NOMO-1 (cell line): ENCODE measurements at regions not wholly inside any gene's neighbourhood (a gene's known extent, or its start where the extent isn't known, plus 50 kb on each side); places are given as distances from the start of the nearest gene placed in this dataset.
A peak's percentile ranks its signal among the peaks of the same experiment; 100 is the strongest.

ENCODE experiments used
- DNase-seq, 2 experiments: peaks; one replicate each; lab custom pipeline; 2025; ENCODE audit not compliant: unreplicated experiment in 2 of 2; lab: John Stamatoyannopoulos, UW

DNA sequence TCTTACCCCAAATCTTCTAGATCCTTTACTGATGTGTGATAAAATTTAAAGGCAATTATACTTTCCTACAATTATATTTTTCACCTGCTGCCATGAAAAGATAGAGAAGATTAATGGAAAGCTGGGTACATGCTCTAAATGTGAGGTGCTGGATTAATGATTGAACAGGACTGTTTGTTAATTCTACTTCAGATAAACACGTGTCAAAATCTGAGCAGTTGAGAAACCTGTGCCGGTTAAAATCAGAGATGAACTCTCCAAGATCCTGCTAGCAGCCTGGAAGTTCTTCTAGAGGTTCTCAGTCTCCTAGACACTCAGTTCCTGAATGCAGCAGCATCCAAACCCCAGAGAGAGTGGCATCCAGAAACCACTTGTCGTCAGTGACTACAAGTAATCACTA, 69.2 kb downstream of the INHBA start:
- no peak for DNase-seq

DNA sequence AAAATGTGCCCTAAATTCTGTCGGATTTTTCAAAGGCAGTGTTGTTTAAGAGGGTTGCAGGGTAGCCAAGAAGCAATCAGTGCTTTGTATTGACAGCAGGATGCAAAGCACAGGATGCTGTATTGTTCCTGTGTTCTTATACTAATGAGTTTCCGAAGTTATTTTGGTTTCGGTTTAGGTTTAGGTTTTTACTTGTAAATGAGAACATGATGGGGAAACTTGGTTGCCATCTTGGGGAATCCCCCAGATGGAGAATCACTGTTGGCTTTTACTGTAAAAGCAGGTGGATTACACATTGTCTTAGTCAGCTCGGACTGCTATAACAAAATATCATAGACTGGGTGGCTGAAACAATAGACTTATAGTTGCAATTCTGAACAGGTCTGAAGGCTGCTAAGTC, 72.1 kb downstream of the INHBA start:
- DNase-seq = no peak

- DNase-seq = no peak
Measured at GRCh38 chr7:41629711-41630111, 73.2 kb downstream of the INHBA start.

DNA sequence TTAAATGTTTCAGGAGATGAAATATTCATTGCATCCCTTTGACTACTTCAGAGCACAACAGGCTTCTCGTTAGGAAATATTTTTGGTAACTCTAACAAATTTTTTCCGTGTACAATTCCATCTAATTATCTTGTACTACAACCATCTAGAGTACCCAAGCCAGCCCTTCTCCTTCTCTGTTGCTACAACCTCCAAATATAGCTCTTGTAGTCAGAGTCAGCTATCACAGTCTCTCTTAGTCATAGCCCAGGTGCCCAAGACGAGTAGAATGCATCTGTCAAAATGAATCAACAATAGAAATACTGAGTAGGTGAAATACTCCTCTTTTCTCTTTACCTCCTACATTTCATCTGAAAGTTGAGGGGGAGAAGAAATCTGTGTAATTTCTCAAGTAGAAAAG, 74.0 kb downstream of the INHBA start:
- no peak for DNase-seq

GRCh38 chr7:41627645-41628298, 75.1 kb downstream of the INHBA start:
- DNase-seq = no peak

DNA sequence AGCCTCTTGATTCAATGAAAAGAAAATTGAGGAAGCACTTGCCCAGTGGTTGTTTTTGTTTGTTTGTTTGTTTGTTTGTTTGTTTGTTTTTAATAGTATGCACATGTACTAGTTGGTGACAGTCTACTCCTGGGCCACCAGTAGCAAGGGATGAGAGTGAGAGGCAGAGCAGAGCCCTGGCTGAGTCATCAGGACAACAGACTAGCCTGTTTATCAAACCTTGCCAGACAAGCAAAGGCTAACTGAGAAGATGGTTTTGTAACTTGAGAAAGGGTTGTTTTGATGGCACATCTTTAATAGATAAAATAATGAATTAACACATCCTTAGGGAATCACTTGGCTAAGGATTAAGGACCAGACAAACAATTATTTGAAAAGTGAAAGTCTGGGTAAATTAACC, 78.1 kb downstream of the INHBA start:
- no peak for DNase-seq

GRCh38 chr7:41621953-41622831, 80.7 kb downstream of the INHBA start:
- DNase-seq = no peak

DNA sequence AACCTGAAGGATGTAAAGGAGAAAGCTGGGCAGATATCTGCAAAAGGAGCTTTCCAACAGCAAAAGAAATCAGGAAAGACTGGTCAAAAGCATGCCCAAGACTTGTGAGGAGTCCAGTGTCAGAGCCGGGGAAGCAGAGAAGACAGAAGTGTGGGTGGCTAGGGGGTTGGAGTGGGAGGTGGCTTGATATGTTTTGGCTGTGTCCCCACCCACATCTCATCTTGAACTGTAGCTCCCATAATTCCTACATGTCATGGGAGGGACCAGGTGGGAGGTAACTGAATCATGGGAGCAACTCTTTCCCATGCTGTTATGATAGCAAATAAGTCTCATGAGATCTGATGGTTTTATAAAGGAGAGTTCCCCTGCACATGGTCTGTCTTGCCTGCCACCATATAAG, 84.9 kb downstream of the INHBA start:
- DNase-seq = no peak

DNA sequence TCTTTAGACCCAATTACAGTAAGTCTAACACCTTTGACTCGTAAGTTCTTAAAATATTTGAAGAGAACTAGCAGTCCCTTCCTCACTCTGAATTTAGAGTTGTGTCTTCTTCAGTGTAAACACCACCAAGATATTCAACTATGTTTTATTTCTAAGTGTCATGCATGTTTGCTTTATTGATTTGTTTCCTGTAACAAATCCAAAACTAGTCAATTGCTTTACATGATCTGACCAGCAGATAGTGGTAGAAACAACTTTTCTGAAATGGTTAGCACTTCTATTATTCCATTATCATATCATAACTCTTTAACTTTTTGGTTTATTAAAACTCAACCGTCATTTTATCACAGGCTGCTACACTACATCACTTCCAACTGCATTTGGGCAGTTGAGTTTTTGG, 90.1 kb downstream of the INHBA start:
- DNase-seq = no peak

DNA sequence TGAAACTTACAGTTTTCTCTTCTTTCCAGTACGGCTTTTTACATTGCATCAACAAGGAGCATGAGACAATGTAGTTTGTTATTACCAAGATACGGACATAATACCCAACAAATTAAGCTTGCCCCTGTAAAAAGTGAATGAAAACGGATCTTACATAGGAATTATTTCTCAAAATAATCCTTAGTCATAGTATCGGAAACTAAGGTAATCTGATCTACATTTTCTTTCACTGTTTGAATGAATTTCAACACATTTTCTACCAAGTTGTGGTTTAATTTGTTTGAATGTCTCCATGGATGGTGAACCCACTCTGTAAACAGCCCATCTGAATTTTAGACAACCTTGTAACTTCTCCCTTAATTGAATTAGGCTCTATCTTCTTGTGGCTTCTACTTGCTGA, 90.5 kb downstream of the INHBA start:
- DNase-seq = no peak

- no peak for DNase-seq
Measured at GRCh38 chr7:41608447-41608846, 94.4 kb downstream of the INHBA start.

- no peak for DNase-seq
Measured at GRCh38 chr7:41603985-41604384, 98.9 kb downstream of the INHBA start.

GRCh38 chr7:41599760-41600159, 103.1 kb downstream of the INHBA start:
- DNase-seq = no peak

DNA sequence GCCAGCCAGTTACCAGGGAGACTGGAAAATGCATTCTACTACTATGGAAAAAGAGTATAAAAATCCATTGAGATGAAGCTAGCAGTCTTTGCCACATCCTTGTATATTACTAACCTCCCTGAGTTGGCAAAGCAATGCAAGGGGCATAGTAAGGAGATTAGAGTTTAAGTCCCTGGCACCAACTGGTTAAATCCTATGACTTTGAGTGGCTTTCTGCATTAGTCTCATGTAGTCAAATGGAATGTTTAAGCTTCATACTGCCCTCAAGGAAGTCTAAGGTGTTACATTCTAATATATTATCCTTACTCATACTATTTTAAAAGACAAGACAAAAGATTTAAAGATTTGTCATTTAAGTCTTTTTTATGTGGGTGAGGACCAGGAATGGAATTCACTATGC, 110.1 kb downstream of the INHBA start:
- DNase-seq = no peak

DNA sequence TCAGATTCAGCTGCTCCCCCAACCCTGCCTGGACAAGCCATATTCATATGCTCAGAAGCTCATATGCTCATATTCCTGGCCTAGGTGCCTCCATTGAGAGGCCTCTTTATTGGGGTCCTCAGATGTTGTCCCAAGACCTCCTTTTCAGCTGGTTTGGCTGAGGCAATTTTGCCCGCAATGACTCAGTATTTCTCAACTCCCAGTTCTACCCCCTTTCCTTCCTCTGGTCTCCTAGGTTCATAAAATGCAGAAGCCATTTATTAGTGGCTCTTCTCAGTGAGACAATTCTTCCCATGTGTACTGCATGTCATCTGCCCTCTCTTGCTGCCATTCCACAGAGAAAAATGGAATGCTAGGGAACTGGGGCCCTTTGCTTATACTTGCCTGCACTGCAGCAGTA, 110.7 kb downstream of the INHBA start:
- peak; percentile 54 to 79 for DNase-seq

DNA sequence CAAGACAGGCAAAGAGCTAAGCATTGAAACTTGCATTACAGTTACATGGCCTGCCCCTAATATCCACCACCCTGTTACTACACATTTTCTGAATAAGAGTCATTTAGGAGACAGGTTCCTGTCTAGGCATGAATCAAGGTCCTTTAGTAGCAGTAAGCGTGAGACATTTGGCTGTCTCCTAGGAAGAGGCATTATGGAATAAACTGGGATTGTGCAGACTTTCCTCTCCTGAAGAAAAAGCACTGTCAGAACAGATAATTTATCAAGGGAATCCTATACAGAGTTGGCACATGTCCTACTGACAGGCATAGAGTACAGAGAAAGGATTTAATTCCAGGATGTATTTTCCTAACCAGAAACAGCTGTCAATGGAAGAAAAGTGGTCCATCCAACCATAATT, 111.9 kb downstream of the INHBA start:
- no peak for DNase-seq

- DNase-seq = no peak
Measured at GRCh38 chr7:41588341-41588740, 114.5 kb downstream of the INHBA start.

DNA sequence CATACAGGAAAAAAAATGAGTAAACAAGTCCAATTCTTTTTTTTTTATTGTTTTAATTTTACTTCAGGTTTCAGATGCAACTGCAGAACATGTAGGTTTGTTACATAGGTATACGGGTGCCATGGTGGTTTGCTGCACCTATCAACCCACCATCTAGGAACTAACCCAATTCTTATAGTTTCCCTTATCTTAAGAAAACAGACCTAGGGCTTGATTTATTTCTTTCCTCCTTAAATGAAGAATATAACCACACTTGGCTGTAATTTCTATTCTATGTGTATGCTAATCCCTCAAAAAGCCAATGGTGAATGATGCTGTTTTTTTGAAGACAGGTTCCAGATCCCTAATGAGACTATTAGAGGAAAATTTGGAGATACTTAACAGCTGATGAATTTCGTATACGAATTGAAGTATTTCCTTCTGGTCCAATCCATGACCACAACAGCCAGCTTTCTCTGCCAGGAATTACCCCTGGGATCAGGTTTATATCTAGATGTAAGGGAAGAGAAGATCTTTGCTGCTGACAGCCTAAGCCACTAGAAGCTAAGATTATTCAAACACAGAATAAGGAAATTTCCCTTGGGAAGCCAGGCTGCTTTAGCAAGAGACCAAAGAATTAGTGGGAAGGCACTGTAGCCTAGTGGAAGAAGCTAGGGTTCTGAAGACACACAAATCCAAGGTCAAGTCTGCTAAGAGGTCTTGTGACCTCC, 115.8 kb downstream of the INHBA start:
- DNase-seq = no peak

DNA sequence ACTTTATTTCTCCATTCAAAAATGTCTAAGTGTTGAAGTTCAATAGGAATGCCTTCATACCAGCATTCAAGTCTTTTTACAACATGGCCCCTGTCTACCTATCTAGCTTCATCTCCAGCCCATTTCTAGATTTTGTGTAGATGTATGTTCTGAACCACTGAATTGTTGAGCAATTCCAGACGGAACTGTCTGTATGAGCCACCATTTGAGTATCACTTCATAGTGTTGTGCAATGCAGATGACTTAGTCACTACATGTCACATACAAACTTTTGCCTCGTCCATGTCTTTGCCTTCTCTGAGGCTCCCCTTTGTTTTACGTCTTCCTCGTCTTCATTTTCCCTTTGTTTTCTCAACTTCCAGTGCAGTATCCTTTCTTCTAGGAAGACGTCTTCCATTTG, 118.1 kb downstream of the INHBA start:
- DNase-seq = peak; percentile 42 to 83

DNA sequence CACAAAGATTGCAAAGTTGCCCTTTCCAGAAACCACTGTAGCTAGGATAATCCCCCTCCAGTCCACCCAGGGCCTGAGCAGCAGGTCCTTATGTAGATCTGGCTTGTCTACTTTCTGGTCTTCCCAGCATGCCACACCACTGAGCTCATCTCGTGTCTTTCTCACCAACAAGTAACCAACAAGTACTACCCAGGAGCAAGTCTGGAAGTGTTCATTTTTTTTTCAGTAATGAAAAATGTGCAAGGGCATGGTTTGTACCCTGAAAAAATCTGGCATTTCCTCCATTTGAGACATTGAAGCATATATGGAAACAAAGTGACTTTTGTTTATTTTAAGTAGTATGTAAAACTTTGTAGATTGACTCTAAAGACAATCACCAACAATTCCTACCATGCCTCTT, 120.8 kb downstream of the INHBA start:
- DNase-seq = no peak

DNA sequence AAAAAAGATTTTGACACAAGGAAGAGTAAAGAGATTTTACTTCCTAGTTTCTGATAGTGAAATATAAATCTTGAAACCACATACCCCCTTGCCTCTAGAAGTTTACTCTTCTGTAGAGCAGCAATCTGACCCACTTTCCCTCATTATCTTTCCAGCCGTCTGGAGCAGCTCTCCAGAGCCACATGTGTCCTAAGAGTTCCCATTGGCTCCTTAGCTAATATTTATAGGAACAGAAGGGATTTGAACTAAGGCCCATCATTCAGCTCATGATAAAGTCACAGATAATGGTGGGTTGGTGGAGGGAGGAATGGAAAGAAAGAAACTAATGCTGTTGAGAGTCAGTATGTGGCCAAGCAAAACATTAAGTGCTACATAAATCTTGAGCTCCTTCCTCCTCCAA, 121.8 kb downstream of the INHBA start:
- DNase-seq = peak in 1 of 2 experiments; percentile 14
